ENCODE measurements at regions not wholly inside any gene's neighbourhood (a gene's known extent, or its start where the extent isn't known, plus 50 kb on each side); places are given as distances from the start of the nearest gene placed in this dataset.
"Not testable (repeated sequence)": the region's sequence is repeated elsewhere in the genome, so short reads cannot be mapped to it uniquely, and the experiment has no call there.

- Mint-ChIP-seq H3K27ac (no peak overlapping the region), H3K27me3 (ENCODE audit: low read depth) (peaks cover 10% of the 10 kb centered on the region), H3K36me3 (ENCODE audit: low read depth) (no peaks in the 10 kb centered on the region), H3K9me3 (no peaks in the 10 kb centered on the region), H3K4me3 (no peak overlapping the region), H3K4me1 (ENCODE audit: low read depth) (no peaks in the 10 kb centered on the region)
Measured at GRCh38 chr12:11446372-11446771, 51.0 kb upstream of the PRB2 start.

GRCh38 chr12:11457996-11458645 is 62.8 kb upstream of the PRB2 start:
- Mint-ChIP-seq H3K27me3 (ENCODE audit: low read depth) (no peaks in the 10 kb centered on the region), H3K9me3 (no peaks in the 10 kb centered on the region), H3K4me3 (no peak overlapping the region), H3K4me1 (ENCODE audit: low read depth) (no peaks in the 10 kb centered on the region), H3K36me3 (ENCODE audit: low read depth) (no peaks in the 10 kb centered on the region), H3K27ac (no peak overlapping the region)

GRCh38 chr12:11460343-11461023 is 65.1 kb upstream of the PRB2 start:
- no peak overlapping the region for H3K27ac Mint-ChIP-seq
- no peak overlapping the region for H3K4me3 Mint-ChIP-seq
- H3K36me3 Mint-ChIP-seq (ENCODE audit: low read depth): no peaks in the 10 kb centered on the region
- no peaks in the 10 kb centered on the region for H3K4me1 Mint-ChIP-seq (ENCODE audit: low read depth)
- no peaks in the 10 kb centered on the region for H3K9me3 Mint-ChIP-seq
- no peaks in the 10 kb centered on the region for H3K27me3 Mint-ChIP-seq (ENCODE audit: low read depth)

GRCh38 chr12:11461433-11461832 is 66.1 kb upstream of the PRB2 start:
- H3K4me1 Mint-ChIP-seq (ENCODE audit: low read depth): no peaks in the 10 kb centered on the region
- H3K4me3 Mint-ChIP-seq: no peak overlapping the region
- no peaks in the 10 kb centered on the region for H3K36me3 Mint-ChIP-seq (ENCODE audit: low read depth)
- H3K9me3 Mint-ChIP-seq: no peaks in the 10 kb centered on the region
- no peaks in the 10 kb centered on the region for H3K27me3 Mint-ChIP-seq (ENCODE audit: low read depth)
- no peak overlapping the region for H3K27ac Mint-ChIP-seq

- H3K9me3 Mint-ChIP-seq: no peaks in the 10 kb centered on the region
- no peaks in the 10 kb centered on the region for H3K4me1 Mint-ChIP-seq (ENCODE audit: low read depth)
- no peak overlapping the region for H3K27ac Mint-ChIP-seq
- no peaks in the 10 kb centered on the region for H3K36me3 Mint-ChIP-seq (ENCODE audit: low read depth)
- H3K27me3 Mint-ChIP-seq (ENCODE audit: low read depth): peaks cover 7% of the 10 kb centered on the region
- no peak overlapping the region for H3K4me3 Mint-ChIP-seq
Measured at GRCh38 chr12:11477110-11477509, 81.7 kb upstream of the PRB2 start.

DNA sequence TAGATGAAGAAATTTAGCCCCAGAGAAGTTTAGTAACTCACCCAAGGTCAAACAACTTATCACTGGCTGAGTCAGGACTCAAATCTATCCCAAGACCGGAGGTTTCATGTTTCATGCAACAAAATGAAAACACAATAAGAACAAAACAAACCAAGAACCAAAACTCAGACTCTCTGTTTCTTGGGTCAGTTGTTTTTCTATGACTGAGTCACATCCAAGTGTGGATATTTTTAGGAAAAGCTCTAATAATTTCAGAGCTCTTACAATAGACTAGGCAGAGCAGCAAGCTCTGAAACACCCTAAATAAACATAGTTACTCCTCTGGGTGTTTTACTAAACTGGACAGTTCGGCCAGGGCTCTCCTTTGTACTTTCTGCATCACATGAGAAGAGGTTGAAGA is 87.6 kb upstream of the PRB2 start:
- H3K27ac Mint-ChIP-seq: no peak overlapping the region
- peaks cover 10% of the 10 kb centered on the region for H3K27me3 Mint-ChIP-seq (ENCODE audit: low read depth)
- H3K36me3 Mint-ChIP-seq (ENCODE audit: low read depth): no peaks in the 10 kb centered on the region
- no peaks in the 10 kb centered on the region for H3K9me3 Mint-ChIP-seq
- H3K4me3 Mint-ChIP-seq: no peak overlapping the region
- H3K4me1 Mint-ChIP-seq (ENCODE audit: low read depth): peaks cover 2% of the 10 kb centered on the region

DNA sequence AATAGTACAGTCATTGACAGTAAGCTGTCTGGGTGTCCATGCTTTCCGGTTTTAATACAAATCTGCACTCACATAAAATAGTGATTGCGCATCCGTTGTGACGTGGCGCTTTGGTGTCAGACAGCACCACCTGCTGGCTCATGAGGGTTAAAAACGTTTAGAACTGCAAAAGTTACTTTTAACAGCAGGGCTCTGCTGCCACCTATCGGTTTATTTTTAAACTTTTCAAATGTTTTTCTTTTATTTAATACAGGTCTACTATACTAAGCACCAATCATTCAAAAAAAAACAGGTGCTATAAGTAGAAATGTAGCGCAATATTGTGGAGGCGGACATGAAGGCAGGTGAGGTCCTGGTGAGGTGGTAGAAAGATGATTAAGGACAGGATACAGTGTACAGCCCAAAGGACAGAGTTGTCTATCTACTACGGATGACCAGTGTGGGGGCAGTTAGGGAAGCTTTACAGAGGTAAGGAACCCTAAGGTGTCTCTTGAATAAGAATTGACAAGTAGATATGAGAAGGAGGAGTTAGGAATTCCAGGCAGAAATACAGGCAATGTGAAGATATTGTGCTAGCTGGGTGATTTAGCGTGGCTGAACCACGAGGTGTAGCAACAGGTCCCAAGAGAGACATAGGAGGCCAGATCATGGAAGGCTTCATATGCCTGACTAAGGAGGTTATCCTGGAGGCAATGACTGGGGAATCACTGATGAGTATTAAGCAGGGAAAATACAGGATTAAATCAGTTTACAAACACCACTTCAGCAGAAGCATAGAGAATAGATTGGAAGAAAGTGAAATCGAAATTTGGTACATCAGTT is 91.5 kb upstream of the PRB2 start:
- no peak overlapping the region for H3K27ac Mint-ChIP-seq
- no peaks in the 10 kb centered on the region for H3K36me3 Mint-ChIP-seq (ENCODE audit: low read depth)
- H3K9me3 Mint-ChIP-seq: no peaks in the 10 kb centered on the region
- peaks cover 14% of the 10 kb centered on the region for H3K27me3 Mint-ChIP-seq (ENCODE audit: low read depth)
- no peak overlapping the region for H3K4me3 Mint-ChIP-seq
- H3K4me1 Mint-ChIP-seq (ENCODE audit: low read depth): peaks cover 2% of the 10 kb centered on the region

DNA sequence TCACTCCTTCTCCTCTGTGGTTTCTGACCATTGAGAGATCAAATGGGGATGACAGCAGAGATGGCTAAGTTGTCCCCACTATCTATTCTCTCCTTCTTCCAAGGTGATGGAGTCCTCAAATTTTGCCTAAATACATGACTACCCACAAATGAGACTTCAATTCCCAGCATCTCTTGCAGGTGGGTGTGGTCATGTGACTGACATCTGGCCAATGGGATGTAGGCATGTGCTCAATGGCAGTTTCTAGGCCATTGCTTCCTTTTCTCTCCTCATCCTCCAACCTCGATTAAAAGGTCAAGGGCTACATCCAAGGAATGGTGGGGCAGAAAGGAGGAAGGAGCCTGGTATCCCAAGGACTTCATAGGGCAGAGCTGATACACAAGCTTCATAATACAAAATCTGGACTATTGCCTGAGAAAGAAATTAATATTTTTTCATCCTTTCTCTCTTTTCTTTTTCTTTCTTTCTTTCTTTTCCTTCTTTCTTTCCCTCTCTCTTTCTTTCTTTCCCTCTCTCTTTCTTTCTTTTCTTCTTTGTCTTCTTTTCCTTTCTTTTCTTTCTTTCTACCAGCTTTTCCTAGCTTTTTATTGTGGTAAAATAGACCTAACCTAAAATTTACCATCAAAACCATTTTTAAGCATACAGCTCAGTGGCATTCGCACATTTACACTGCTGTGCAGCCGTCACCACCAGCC is 100.9 kb upstream of the PRB2 start:
- H3K4me1 Mint-ChIP-seq (ENCODE audit: low read depth): peaks cover 3% of the 10 kb centered on the region
- no peak overlapping the region for H3K27ac Mint-ChIP-seq
- H3K27me3 Mint-ChIP-seq (ENCODE audit: low read depth): peaks cover 17% of the 10 kb centered on the region
- peaks cover 5% of the 10 kb centered on the region for H3K9me3 Mint-ChIP-seq
- no peak overlapping the region for H3K4me3 Mint-ChIP-seq
- no peaks in the 10 kb centered on the region for H3K36me3 Mint-ChIP-seq (ENCODE audit: low read depth)

GRCh38 chr12:11497438-11497837 is 102.1 kb upstream of the PRB2 start:
- no peak overlapping the region for H3K4me3 Mint-ChIP-seq
- no peaks in the 10 kb centered on the region for H3K36me3 Mint-ChIP-seq (ENCODE audit: low read depth)
- H3K27ac Mint-ChIP-seq: no peak overlapping the region
- H3K4me1 Mint-ChIP-seq (ENCODE audit: low read depth): peaks cover 3% of the 10 kb centered on the region
- peaks cover 19% of the 10 kb centered on the region for H3K27me3 Mint-ChIP-seq (ENCODE audit: low read depth)
- peaks cover 5% of the 10 kb centered on the region for H3K9me3 Mint-ChIP-seq

- Mint-ChIP-seq H3K36me3 (ENCODE audit: low read depth) (no peaks in the 10 kb centered on the region), H3K27ac (no peak overlapping the region), H3K4me3 (no peak overlapping the region), H3K9me3 (peaks cover 5% of the 10 kb centered on the region), H3K27me3 (ENCODE audit: low read depth) (peaks cover 14% of the 10 kb centered on the region), H3K4me1 (ENCODE audit: low read depth) (peaks cover 3% of the 10 kb centered on the region)
Measured at GRCh38 chr12:11497995-11498394, 102.6 kb upstream of the PRB2 start.

DNA sequence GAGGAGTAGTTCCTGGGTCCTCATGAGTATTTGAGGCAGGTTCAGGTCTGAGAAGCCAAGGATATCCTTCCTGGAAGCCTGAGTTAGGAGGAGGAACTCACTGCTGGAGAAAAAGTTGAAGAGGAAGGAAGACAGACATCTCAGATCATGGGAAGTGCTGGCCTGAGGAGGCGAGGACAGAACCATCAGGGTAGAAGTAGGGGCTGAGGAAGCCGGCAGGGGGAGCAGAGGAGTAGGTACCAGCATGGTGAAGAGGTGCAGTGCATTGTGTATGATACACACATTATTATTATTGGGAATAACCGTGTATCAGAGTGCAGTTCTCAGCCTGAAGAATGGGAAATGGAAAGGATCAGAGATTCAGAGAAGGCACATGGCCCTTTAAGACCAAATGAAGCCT is 103.2 kb upstream of the PRB2 start:
- not testable (repeated sequence) for H3K4me3 Mint-ChIP-seq; H3K4me1 Mint-ChIP-seq (ENCODE audit: low read depth); H3K9me3 Mint-ChIP-seq; H3K27ac Mint-ChIP-seq; H3K36me3 Mint-ChIP-seq (ENCODE audit: low read depth)
- peaks cover 14% of the 10 kb centered on the region for H3K27me3 Mint-ChIP-seq (ENCODE audit: low read depth)

- Mint-ChIP-seq H3K27me3 (ENCODE audit: low read depth) (peaks cover 14% of the 10 kb centered on the region), H3K27ac (no peak overlapping the region), H3K9me3 (peaks cover 5% of the 10 kb centered on the region), H3K36me3 (ENCODE audit: low read depth) (no peaks in the 10 kb centered on the region), H3K4me3 (no peak overlapping the region), H3K4me1 (ENCODE audit: low read depth) (peaks cover 3% of the 10 kb centered on the region)
Measured at GRCh38 chr12:11499806-11500187, 104.4 kb upstream of the PRB2 start.

- Mint-ChIP-seq H3K4me3 (no peak overlapping the region), H3K27ac (no peak overlapping the region), H3K27me3 (ENCODE audit: low read depth) (peaks cover 14% of the 10 kb centered on the region), H3K4me1 (ENCODE audit: low read depth) (peaks cover 3% of the 10 kb centered on the region), H3K9me3 (peaks cover 5% of the 10 kb centered on the region), H3K36me3 (ENCODE audit: low read depth) (no peaks in the 10 kb centered on the region)
Measured at GRCh38 chr12:11500188-11500860, 105.0 kb upstream of the PRB2 start.

- peaks cover 3% of the 10 kb centered on the region for H3K4me1 Mint-ChIP-seq (ENCODE audit: low read depth)
- H3K36me3 Mint-ChIP-seq (ENCODE audit: low read depth): no peaks in the 10 kb centered on the region
- H3K4me3 Mint-ChIP-seq: no peak overlapping the region
- no peak overlapping the region for H3K27ac Mint-ChIP-seq
- H3K9me3 Mint-ChIP-seq: peaks cover 5% of the 10 kb centered on the region
- H3K27me3 Mint-ChIP-seq (ENCODE audit: low read depth): peaks cover 14% of the 10 kb centered on the region
Measured at GRCh38 chr12:11500861-11501230, 105.5 kb upstream of the PRB2 start.

All from T-helper 1 cell treated with Interleukin-12 subunit alpha and Interleukin-12 subunit beta and Interleukin-4 antibody, amounts not matched to agents 30 μg/mL and 1 μg/mL, for 36 hours (primary cell).